ENCODE measurements at regions not wholly inside any gene's neighbourhood (a gene's known extent, or its start where the extent isn't known, plus 50 kb on each side); places are given as distances from the start of the nearest gene placed in this dataset.

DNA sequence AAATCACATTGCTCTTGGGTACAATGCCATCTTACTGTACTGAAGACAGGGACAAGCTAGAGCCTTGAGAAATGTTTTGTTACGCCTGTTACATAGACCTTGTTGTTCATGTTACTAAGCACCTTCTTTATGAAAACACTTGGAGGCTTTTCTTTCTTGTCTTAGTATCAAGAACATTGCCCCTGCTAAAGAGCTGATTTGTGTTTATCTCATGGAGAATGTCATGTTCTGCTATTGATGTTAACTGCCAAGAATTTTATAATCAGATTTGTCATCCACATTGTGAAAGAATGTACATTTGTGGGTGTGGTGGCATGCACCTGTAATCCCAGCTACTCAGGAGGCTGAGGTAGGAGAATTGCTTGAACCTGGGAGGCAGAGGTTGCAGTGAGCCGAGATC, 431.3 kb upstream of the MDFIC2 start:
- DNase-seq (ENCODE audit: low spot score) (no peak), ATAC-seq (no peak)
- Mint-ChIP-seq H3K4me1 (peaks cover 18% of the 10 kb centered on the region), H3K4me3 (no peak overlapping the region), H3K36me3 (no peaks in the 10 kb centered on the region), H3K9me3 (no peaks in the 10 kb centered on the region), H3K27ac (no peak overlapping the region), H3K27me3 (ENCODE audit: low read depth) (no peaks in the 10 kb centered on the region)
- TF ChIP-seq PREB (CRISPR knock-in tag; IDR thresholded peaks at IDR 0.05; ENCODE audit: borderline replicate concordance) (no peak), ATF2 (CRISPR knock-in tag; IDR thresholded peaks at IDR 0.05; ENCODE audit: borderline replicate concordance, low read depth) (no peak), TP53 (CRISPR knock-in tag; IDR thresholded peaks at IDR 0.05) (no peak), ZNF671 (CRISPR knock-in tag; IDR thresholded peaks at IDR 0.05) (no peak)
- ChIA-PET POLR2A (no interaction called here), CTCF (no interaction called here)

DNA sequence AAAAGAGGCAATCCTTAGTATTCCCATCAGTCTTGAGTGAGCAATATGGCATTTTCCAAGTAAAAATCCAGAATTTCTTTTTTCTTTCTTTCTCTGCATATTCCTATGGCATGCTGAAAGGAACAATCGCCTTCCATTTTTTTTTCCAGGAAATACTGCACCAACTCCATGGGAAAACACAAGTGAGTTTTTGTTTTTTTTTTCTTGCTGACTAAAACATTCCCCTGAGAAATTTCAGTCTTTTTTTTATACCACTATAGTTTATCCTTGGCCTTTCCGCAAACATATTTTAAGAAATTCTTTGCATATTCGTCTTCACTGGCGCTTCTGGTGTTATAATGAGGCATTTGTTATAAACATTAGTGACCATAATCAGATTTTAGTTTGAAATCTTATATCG, 429.6 kb upstream of the MDFIC2 start:
- Mint-ChIP-seq H3K27me3 (ENCODE audit: low read depth) (no peaks in the 10 kb centered on the region), H3K4me3 (no peak overlapping the region), H3K9me3 (no peaks in the 10 kb centered on the region), H3K27ac (no peak overlapping the region), H3K36me3 (no peaks in the 10 kb centered on the region), H3K4me1 (peaks cover 15% of the 10 kb centered on the region)
- ChIA-PET POLR2A (interaction anchor here (0.7 kb wide), 1 partner anchor 38 kb away, joined by 3 read pairs; no protein-coding TSS in a partner anchor), CTCF (no interaction called here)
- TF ChIP-seq, protein P1, sequence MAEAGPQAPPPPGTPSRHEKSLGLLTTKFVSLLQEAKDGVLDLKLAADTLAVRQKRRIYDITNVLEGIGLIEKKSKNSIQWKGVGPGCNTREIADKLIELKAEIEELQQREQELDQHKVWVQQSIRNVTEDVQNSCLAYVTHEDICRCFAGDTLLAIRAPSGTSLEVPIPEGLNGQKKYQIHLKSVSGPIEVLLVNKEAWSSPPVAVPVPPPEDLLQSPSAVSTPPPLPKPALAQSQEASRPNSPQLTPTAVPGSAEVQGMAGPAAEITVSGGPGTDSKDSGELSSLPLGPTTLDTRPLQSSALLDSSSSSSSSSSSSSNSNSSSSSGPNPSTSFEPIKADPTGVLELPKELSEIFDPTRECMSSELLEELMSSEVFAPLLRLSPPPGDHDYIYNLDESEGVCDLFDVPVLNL (CRISPR knock-in tag; IDR thresholded peaks at IDR 0.05; ENCODE audit: borderline replicate concordance, low read depth) = no peak
- no peak for TF ChIP-seq CTCF (IDR thresholded peaks at IDR 0.05)
- TF ChIP-seq GRHL2 (CRISPR knock-in tag; IDR thresholded peaks at IDR 0.05; ENCODE audit: insufficient replicate concordance, severe bottlenecking) = no peak
- no peak for TF ChIP-seq TCF7 (CRISPR knock-in tag; IDR thresholded peaks at IDR 0.05; ENCODE audit: low read depth)
- no peak for TF ChIP-seq ELF4 (CRISPR knock-in tag; IDR thresholded peaks at IDR 0.05; ENCODE audit: low read depth)
- TF ChIP-seq SMAD3 (CRISPR knock-in tag; IDR thresholded peaks at IDR 0.05; ENCODE audit: borderline replicate concordance) = no peak
- no peak for TF ChIP-seq ZNF219 (CRISPR knock-in tag; IDR thresholded peaks at IDR 0.05; ENCODE audit: borderline replicate concordance)
- no peak for TF ChIP-seq CREM (CRISPR knock-in tag; IDR thresholded peaks at IDR 0.05)
- TF ChIP-seq ZMAT4 (CRISPR knock-in tag; IDR thresholded peaks at IDR 0.05) = no peak
- TF ChIP-seq CDX4 (CRISPR knock-in tag; IDR thresholded peaks at IDR 0.05; ENCODE audit: borderline replicate concordance) = no peak
- TF ChIP-seq JAZF1 (CRISPR knock-in tag; IDR thresholded peaks at IDR 0.05) = no peak
- TF ChIP-seq EMX1 (CRISPR knock-in tag; IDR thresholded peaks at IDR 0.05) = no peak
- TF ChIP-seq ZNF263 (CRISPR knock-in tag; IDR thresholded peaks at IDR 0.05; ENCODE audit: low read depth) = no peak
- TF ChIP-seq ZNF512 (CRISPR knock-in tag; IDR thresholded peaks at IDR 0.05; ENCODE audit: borderline replicate concordance) = no peak
- TF ChIP-seq, protein P2, sequence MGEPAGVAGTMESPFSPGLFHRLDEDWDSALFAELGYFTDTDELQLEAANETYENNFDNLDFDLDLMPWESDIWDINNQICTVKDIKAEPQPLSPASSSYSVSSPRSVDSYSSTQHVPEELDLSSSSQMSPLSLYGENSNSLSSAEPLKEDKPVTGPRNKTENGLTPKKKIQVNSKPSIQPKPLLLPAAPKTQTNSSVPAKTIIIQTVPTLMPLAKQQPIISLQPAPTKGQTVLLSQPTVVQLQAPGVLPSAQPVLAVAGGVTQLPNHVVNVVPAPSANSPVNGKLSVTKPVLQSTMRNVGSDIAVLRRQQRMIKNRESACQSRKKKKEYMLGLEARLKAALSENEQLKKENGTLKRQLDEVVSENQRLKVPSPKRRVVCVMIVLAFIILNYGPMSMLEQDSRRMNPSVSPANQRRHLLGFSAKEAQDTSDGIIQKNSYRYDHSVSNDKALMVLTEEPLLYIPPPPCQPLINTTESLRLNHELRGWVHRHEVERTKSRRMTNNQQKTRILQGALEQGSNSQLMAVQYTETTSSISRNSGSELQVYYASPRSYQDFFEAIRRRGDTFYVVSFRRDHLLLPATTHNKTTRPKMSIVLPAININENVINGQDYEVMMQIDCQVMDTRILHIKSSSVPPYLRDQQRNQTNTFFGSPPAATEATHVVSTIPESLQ (CRISPR knock-in tag; IDR thresholded peaks at IDR 0.05) = no peak
- no peak for TF ChIP-seq MLX (CRISPR knock-in tag; IDR thresholded peaks at IDR 0.05)
- TF ChIP-seq, protein P3, sequence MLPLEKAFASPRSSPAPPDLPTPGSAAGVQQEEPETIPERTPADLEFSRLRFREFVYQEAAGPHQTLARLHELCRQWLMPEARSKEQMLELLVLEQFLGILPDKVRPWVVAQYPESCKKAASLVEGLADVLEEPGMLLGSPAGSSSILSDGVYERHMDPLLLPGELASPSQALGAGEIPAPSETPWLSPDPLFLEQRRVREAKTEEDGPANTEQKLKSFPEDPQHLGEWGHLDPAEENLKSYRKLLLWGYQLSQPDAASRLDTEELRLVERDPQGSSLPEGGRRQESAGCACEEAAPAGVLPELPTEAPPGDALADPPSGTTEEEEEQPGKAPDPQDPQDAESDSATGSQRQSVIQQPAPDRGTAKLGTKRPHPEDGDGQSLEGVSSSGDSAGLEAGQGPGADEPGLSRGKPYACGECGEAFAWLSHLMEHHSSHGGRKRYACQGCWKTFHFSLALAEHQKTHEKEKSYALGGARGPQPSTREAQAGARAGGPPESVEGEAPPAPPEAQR (CRISPR knock-in tag; IDR thresholded peaks at IDR 0.05) = no peak
- ATAC-seq (no peak), DNase-seq (ENCODE audit: low spot score) (no peak)

Data from WTC11 (cell line).